ENCODE measurements at regions not wholly inside any gene's neighbourhood (a gene's known extent, or its start where the extent isn't known, plus 50 kb on each side); places are given as distances from the start of the nearest gene placed in this dataset.
"Not testable (repeated sequence)": the region's sequence is repeated elsewhere in the genome, so short reads cannot be mapped to it uniquely, and the experiment has no call there.

DNA sequence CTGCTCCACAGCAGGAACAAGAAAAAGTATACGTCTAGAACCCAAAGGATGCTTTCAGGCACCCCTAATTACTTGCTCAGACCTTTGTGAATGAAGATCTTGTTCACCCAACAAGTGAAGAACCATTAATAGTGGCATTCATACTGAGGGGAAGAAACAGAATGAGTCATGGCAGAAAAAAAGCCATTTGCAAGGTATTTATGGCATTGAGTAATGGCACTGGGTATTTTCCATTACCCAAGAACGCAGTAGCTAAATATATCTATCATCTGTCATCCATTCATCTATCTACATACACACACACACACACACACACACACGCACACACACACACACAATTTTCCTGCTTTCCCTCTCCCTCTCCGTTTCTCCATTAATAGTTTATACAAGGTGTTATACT is 56.4 kb upstream of the XIRP2 start:
- no peak for TF ChIP-seq GATA1 (IDR thresholded peaks at IDR 0.05; ENCODE audit: low read depth, low read length)
- TF ChIP-seq POLR2A (IDR thresholded peaks at IDR 0.05; ENCODE audit: low read length), result no peak
- DNase-seq, result no peak

DNA sequence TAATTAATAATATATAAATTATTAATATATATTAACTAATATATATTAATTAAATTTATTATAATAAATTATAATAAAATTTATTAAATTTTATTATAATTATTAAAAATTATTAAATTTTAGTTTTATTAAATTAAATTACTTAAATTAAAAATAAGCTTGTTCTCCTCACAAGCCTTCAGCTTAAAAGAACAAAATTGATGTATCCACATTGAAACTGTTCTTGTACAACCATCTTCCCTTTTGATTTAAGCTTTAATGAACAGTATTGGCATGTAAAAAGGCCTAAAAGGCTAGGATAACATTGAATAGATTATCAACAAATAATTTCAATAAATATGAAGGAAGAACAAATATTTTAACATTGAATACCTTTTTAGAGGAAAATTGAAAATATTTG is 62.4 kb upstream of the XIRP2 start:
- TF ChIP-seq POLR2A (IDR thresholded peaks at IDR 0.05; ENCODE audit: low read length) (no peak), GATA1 (IDR thresholded peaks at IDR 0.05; ENCODE audit: low read depth, low read length) (no peak)
- no peak for DNase-seq

DNA sequence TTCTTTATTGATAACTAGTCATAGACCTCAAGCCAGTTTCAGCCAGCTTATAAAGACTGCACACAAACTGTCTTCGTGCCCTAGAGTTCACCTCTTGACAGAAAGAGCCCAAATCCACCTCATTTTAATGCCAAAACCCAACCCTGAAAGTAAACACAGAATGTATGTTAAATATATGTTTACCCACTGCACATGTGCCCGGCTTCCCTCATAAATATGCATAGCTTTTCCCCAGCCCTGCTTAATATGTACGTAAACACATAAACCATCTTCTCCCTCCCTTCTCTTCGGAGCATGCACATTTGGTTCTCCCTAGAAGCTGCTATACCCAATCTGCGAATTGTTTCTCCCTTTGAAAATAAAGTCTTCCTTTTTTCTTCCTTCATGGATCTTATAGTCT is 73.9 kb upstream of the XIRP2 start:
- no peak for TF ChIP-seq POLR2A (IDR thresholded peaks at IDR 0.05; ENCODE audit: low read length)
- TF ChIP-seq GATA1 (IDR thresholded peaks at IDR 0.05; ENCODE audit: low read depth, low read length), result no peak
- no peak for DNase-seq

DNA sequence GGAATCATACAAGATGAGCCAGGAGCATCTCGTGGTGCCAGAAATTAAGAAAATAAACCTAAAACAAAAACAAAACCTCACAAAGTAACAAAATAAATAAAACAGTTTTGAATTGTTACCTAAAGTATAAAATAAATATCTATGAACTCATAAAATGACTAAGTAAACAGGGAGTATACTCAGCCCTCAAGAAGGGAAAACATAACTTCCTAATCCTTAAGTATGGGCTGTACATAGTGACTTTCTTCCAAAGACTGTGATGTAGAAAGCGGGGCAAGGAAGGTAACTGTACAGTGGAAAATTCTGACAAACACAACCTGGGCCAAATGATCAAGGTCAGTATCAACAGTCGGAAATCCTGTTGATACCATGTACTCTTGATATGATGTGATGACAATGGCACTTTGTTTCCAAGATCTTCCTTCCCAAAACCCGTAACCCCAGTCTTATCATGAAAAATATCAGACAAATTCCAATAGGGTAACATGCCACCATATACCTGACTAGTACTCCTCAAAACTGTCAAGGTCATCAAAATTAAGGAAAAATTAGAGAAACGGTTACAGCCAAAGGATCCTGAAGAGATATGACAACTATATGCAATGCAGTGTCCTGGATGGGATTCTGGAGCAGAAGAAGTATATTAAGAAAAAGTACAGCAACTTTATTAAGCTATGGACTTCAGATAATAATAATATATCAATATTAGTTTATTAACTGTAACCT is 76.0 kb upstream of the XIRP2 start:
- TF ChIP-seq POLR2A (IDR thresholded peaks at IDR 0.05; ENCODE audit: low read length) (no peak), GATA1 (IDR thresholded peaks at IDR 0.05; ENCODE audit: low read depth, low read length) (no peak)
- no peak for DNase-seq

DNA sequence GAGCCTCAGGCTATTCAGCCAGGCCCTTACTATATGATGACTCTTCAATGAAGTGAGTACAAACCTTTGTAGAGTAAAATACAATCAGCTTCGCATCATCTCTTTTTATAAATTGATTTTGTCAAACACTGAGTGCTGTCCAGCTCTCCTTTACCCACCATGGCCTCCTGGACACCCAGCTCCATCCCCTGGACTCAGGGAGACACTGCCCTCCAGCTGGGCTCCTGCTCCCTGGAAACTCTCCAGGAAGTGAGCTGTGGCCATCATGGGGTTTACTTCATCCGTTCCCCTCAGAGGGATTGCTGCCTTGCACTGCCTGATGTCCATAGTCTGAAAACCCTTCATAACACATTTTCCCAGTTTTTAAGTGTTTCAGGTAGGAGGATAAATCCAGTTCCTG is 82.5 kb upstream of the XIRP2 start:
- DNase-seq, result no peak
- no peak for TF ChIP-seq POLR2A (IDR thresholded peaks at IDR 0.05; ENCODE audit: low read length)
- no peak for TF ChIP-seq GATA1 (IDR thresholded peaks at IDR 0.05; ENCODE audit: low read depth, low read length)

DNA sequence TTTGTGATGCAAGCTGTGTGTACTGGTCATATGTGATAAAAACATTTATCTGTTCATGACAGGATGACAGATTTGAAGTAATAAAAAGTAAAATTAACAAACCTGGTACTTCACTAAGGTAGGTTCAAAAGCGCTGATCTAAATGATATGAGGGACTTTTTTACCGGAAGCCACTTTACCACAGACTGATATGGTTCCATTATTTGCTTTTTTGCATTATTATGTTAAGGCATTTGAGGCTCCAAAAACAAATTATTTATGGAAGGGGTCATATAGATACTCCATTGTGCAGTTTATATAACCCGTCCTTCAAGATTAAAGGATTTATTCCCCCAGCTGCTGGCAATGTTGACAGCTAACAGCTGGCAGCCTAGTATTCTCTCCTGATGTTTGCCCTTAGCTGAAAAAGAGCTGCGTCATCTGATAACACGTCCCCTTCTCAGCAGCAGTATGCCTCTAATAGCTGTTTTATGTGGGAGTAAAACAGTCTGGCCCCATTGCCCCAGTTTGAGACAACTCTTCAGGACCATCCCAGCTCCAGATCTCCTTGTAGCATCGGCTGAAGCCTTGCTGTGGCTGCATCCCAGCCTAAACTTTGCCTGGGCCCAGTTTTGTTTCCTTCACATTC is 84.8 kb upstream of the XIRP2 start:
- DNase-seq, result no peak
- no peak for TF ChIP-seq GATA1 (IDR thresholded peaks at IDR 0.05; ENCODE audit: low read depth, low read length)
- no peak for TF ChIP-seq POLR2A (IDR thresholded peaks at IDR 0.05; ENCODE audit: low read length)

DNA sequence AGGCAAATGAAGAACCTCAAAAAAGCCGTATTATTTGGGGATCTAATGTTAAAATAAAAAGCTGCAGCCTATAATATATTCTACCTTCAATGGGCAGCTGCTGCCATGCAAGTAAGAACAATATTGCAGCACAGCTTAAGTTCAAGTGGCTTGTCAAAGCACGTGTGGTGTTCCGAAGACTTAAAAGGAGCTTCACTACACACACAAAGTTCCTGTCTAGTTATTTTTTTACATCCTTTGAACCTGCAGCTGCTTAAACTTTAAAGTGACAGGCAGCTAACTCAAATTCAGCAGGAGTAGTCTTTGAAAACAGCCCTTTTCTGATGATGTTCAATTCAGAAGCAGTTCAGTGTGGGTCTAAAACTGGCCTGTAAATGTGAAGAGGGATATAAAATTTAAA is 85.8 kb upstream of the XIRP2 start:
- no peak for DNase-seq
- TF ChIP-seq POLR2A (IDR thresholded peaks at IDR 0.05; ENCODE audit: low read length) (no peak), GATA1 (IDR thresholded peaks at IDR 0.05; ENCODE audit: low read depth, low read length) (no peak)

DNA sequence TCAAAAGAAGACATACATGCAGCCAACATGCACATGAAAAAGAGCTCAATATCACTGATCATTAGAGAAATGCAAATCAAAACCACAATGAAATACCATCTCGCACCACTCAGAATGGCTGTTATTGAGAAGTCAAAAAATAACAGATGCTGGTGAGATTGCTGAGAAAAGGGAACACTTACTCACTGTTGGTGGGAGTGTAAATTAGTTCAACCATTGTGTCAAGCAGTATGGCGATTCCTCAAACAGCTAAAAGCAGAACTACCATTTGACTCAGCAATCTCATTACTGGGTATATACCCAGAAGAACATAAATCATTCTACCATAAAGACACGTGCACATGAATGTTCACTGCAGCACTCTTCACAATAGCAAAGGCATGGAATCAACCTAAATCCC is 95.5 kb upstream of the XIRP2 start:
- no peak for TF ChIP-seq POLR2A (IDR thresholded peaks at IDR 0.05; ENCODE audit: low read length)
- TF ChIP-seq GATA1 (IDR thresholded peaks at IDR 0.05; ENCODE audit: low read depth, low read length), result no peak
- no peak for DNase-seq

DNA sequence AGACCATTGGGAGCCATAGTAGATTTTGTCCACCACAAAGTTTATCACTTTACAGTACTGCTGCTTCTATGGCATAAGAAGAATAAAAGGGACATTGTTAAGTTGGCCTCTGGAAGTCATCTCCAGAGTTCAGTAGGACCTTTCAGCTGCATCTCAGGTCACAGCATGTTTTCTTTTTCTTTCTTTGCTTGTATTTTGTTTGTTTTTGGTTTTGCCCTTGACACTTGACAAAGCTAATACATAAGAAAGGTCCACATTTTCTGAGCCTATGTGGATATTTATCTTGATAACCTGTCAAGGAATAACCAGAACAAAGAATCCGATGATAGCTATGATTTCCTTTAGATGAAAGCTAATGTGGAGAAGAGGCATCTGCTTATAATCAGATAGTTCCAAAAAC is 101.6 kb upstream of the XIRP2 start:
- no peak for TF ChIP-seq POLR2A (IDR thresholded peaks at IDR 0.05; ENCODE audit: low read length)
- no peak for TF ChIP-seq GATA1 (IDR thresholded peaks at IDR 0.05; ENCODE audit: low read depth, low read length)
- DNase-seq, result no peak

DNA sequence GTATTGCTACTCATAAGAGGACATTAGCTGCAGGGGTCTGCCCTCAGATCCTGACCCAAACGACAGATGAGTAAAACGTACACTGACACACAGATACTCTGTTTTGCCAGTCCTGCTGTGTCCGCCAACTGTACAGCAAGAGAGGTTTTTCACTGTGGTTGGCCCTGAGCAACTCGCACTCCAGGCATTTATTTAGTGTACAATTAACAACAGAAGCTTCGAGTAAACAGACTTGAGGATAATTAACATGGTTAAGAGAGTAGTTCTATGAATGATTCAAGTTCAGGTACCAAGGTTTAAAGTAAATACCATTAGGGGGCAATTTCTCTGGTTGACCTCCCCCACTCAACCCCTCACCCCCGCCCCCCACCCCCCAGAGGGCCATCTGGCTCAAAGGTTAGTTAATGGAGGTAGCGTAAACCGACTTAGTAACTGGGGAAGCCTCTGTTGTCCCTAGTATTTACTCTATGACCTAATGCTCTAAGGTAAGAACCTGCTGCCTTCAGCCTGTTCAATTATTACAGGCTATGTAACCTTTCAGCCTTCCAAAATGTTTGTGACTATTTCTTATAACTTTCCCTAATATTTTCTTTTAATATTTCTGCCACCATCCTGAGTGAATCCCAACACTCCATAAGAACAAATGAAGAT is 103.9 kb upstream of the XIRP2 start:
- TF ChIP-seq GATA1 (IDR thresholded peaks at IDR 0.05; ENCODE audit: low read depth, low read length) (no peak), POLR2A (IDR thresholded peaks at IDR 0.05; ENCODE audit: low read length) (no peak)
- no peak for DNase-seq

DNA sequence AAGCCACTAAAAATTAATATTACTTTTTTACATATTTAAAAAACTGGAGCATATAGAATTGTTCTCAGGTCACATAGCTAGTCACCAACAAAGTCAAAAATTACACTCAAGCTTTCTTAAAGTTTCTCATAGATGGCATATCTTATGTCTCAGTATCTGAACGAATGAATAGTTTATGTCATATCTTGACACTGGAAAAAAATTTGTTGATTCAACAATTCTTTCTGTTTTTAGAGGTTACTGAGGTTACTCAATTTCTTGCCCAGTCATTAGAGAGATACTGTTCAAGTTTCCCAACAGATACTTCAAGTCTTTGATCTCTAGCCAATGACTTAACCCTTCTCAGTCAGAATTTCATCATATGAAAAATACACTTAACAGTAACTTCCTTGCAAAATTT is 113.1 kb upstream of the XIRP2 start:
- DNase-seq, result no peak
- TF ChIP-seq POLR2A (IDR thresholded peaks at IDR 0.05; ENCODE audit: low read length) (no peak), GATA1 (IDR thresholded peaks at IDR 0.05; ENCODE audit: low read depth, low read length) (no peak)

DNA sequence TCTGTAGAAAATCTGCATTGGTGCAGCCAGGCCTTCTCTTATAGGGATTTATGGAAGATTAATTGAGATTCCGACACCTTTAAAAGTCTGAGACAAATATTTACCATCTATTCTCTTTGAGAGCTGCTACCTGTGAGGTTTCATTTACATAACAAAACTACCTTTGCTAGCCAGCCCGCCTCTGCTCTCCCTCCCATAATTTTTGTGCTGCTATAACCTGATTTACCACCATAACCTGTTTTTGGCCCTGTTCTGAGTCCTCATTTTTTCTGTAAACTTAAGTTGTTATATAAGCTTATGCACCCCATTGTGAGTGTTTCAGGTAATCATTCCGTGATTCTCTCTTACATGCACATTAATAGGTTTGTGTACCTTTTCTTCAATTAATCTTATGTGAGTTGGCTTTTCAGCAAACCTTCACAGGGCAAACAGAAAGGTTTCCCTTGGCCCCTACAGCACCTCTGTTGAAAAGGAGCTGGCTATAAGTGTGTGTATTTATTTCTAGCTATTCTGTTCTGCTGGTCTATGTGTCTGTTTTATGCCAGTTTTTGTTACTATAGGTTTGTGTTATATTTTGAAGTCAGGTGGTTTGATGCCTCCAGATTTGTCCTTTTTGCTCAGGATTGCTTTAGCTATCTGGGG is 114.9 kb upstream of the XIRP2 start:
- no peak for DNase-seq
- TF ChIP-seq POLR2A (IDR thresholded peaks at IDR 0.05; ENCODE audit: low read length) (no peak), GATA1 (IDR thresholded peaks at IDR 0.05; ENCODE audit: low read depth, low read length) (no peak)

DNA sequence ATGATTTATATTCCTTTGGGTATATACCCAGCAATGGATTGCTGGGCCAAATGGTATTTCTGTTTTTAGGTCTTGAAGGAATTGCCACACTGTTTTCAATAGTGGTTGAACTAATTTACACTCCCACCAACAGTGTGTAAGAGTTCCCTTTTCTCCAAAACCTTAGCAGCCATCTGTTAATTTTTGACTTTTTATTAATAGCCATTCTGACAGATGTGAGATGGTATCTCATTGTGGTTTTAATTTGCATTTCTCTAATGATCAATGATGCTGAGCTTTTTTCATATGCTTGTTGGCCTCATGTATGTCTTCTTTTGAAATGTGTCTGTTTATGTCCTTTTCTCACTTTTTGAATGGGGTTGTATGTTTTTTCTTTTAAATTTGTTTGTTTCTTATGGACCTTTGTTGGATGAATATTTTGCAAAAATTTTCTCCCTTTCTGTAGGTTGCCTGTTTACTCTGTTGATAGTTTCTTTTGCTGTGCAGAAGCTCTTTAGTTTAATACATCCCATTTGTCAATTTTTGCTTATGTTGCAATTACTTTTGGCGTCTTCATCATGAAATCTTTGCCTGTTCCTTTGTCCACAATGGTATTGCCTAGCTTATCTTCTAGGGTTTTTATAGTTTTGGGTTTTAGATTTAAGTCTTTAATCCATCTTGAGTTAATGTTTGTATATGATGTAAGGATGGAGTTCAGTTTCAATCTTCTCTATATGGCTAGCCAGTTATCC is 119.7 kb upstream of the XIRP2 start:
- DNase-seq, result no peak
- TF ChIP-seq POLR2A (IDR thresholded peaks at IDR 0.05; ENCODE audit: low read length), result no peak
- no peak for TF ChIP-seq GATA1 (IDR thresholded peaks at IDR 0.05; ENCODE audit: low read depth, low read length)

DNA sequence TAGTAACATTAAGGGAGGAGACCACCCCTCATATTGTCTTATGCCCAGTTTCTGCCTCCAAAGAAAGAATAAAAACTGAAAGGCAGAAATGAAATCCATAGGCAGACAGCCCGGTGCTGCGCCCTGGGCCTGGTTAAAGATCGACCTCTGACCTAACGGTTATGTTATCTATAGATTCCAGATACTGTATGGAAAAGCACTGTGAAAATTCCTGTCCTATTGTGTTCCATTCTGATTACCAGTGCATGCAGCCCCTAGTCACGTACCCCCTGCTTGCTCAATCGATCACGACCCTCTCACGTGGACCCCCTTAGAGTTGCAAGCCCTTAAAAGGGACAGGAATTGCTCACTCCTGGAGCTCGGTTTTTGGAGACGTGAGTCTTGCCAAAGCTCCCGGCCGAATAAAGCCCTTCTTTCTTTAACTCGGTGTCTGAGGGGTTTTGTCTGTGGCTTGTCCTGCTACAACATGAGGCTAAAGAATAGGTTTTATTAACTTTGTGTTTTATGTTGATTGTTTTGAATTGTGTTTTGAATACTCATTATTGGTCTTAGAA is 121.4 kb upstream of the XIRP2 start:
- DNase-seq, result not testable (repeated sequence)
